ENCODE measurements at regions not wholly inside any gene's neighbourhood (a gene's known extent, or its start where the extent isn't known, plus 50 kb on each side); places are given as distances from the start of the nearest gene placed in this dataset.

GRCh38 chr12:124715121-124715990 is 147.9 kb upstream of the NCOR2 start:
- TF ChIP-seq EZH2 (IDR thresholded peaks at IDR 0.05) (no peak), POLR2AphosphoS5 (IDR thresholded peaks at IDR 0.05; ENCODE audit: borderline replicate concordance, low read depth, low read length) (peak; percentile 63), FOXP2 (optimal IDR thresholded peaks at IDR 0.05; ENCODE audit: control extremely low read depth, extremely low read length, insufficient read depth) (no peak)

All from SK-N-MC (cell line).